H1 (cell line): ENCODE measurements at regions not wholly inside any gene's neighbourhood (a gene's known extent, or its start where the extent isn't known, plus 50 kb on each side); places are given as distances from the start of the nearest gene placed in this dataset.

ENCODE experiments used
- CTCF ChIA-PET: fragments of 300-600 bp; sonication (Branson Sonifier 250); formaldehyde crosslinking; loops from one replicate; lab custom pipeline; 2021; ENCODE audit not compliant: partially characterized antibody; lab: Charles Lee
- POLR2A ChIA-PET: fragments of 300-600 bp; sonication (Branson Sonifier 250); formaldehyde crosslinking; loops from one replicate; lab custom pipeline; 2021; ENCODE audit warnings: inconsistent platforms; ENCODE audit not compliant: partially characterized antibody; lab: Charles Lee
- DNase-seq, 2 experiments: peaks; one replicate each; pipeline versions ENCODE4 v3.0.0 to v3.0.0-alpha.2; 2010 to 2022; ENCODE audit warnings: low spot score in 2 of 2, low read depth in 1 of 2, mixed read lengths in 1 of 2
- FAIRE-seq: peaks from 2 replicates; lab custom pipeline; 2011; peaks lifted over from hg19 to GRCh38; lab: Jason Lieb, UNC
- H2AFZ ChIP-seq: 2 replicates; pipeline ENCODE4 v1.8.1; 2012; ENCODE audit warnings: low read length, inconsistent platforms
- H2AK5ac ChIP-seq: 2 replicates; pipeline ENCODE4 v1.6.1; 2013; ENCODE audit warnings: low read depth, low read length
- H2BK120ac ChIP-seq: replicated peaks from 2 replicates; pipeline ENCODE3; 2013; ENCODE audit warnings: low read depth, low read length, inconsistent platforms
- H2BK12ac ChIP-seq: 2 replicates; pipeline ENCODE4 v1.6.1; 2013; ENCODE audit warnings: low read depth, low read length
- H2BK15ac ChIP-seq: 2 replicates; pipeline ENCODE4 v1.6.1; 2013; ENCODE audit warnings: low read length
- H2BK20ac ChIP-seq: 2 replicates; pipeline ENCODE4 v1.6.1; 2013; ENCODE audit warnings: low read length
- H2BK5ac ChIP-seq: 2 replicates; pipeline ENCODE4 v1.6.1; 2013; ENCODE audit warnings: low read depth, low read length
- H3K14ac ChIP-seq: 2 replicates; pipeline ENCODE4 v1.6.1; 2013; ENCODE audit warnings: inconsistent platforms; ENCODE audit not compliant: insufficient read length
- H3K18ac ChIP-seq: 2 replicates; pipeline ENCODE4 v1.6.1; 2013; ENCODE audit warnings: low read length; ENCODE audit errors: extremely low read depth
- H3K23ac ChIP-seq: 2 replicates; pipeline ENCODE4 v1.6.1; 2013; ENCODE audit warnings: inconsistent platforms; ENCODE audit not compliant: insufficient read length
- H3K23me2 ChIP-seq: 2 replicates; pipeline ENCODE4 v1.6.1; 2013; ENCODE audit warnings: low read depth, low read length
- H3K27ac ChIP-seq: 2 replicates; pipeline ENCODE4 v1.6.1; 2011; ENCODE audit warnings: low read depth, low read length, inconsistent platforms
- H3K27me3 ChIP-seq, 4 experiments: replicated peaks in 1 of 4; 1 replicate in 1 of 4; 2 replicates in 3 of 4; pipeline versions ENCODE4 v1.6.1 to v1.8.1; 2011 to 2013; ENCODE audit warnings: low read length in 3 of 4, mild to moderate bottlenecking in 3 of 4, inconsistent platforms in 2 of 4, mixed read lengths in 2 of 4, moderate library complexity in 1 of 4; ENCODE audit not compliant: control insufficient read depth in 3 of 4, insufficient read depth in 3 of 4; ENCODE audit errors: extremely low read depth in 1 of 4
- H3K36me3 ChIP-seq, 4 experiments: 2 replicates each; pipeline versions ENCODE4 v1.6.1 to v1.8.1; 2011 to 2013; ENCODE audit warnings: mild to moderate bottlenecking in 4 of 4, low read length in 3 of 4, moderate library complexity in 2 of 4, control low read depth in 1 of 4, inconsistent platforms in 1 of 4; ENCODE audit not compliant: insufficient read depth in 4 of 4, control insufficient read depth in 2 of 4
- H3K4ac ChIP-seq: replicated peaks from 2 replicates; pipeline ENCODE3; 2013; ENCODE audit warnings: low read length, low read depth, mixed read lengths, inconsistent platforms; ENCODE audit not compliant: insufficient read length
- H3K4me1 ChIP-seq, 4 experiments: replicated peaks in 1 of 4; 1 replicate in 1 of 4; 2 replicates in 3 of 4; pipeline versions ENCODE4 v1.6.1 to v1.8.1; 2011 to 2013; ENCODE audit warnings: low read length in 3 of 4, inconsistent platforms in 2 of 4, mixed read lengths in 1 of 4; ENCODE audit not compliant: insufficient read depth in 4 of 4, control insufficient read depth in 3 of 4
- H3K4me2 ChIP-seq, 2 experiments: 2 replicates each; pipeline versions ENCODE4 v1.6.1 to v1.8.1; 2011 to 2013; ENCODE audit warnings: low read depth in 2 of 2, low read length in 2 of 2, control low read depth in 1 of 2, inconsistent platforms in 1 of 2, mild to moderate bottlenecking in 1 of 2; ENCODE audit not compliant: insufficient read depth in 1 of 2
- H3K4me3 ChIP-seq, 4 experiments: fragments of 200-600, 300-600 bp in 1 of 4; sonication (generic), shearing (Covaris generic), sonication (Bioruptor Twin) in 1 of 4; 2 replicates each; pipeline versions ENCODE4 v1.5.1 to v1.8.1; 2011 to 2016; ENCODE audit warnings: low read length in 4 of 4, low read depth in 3 of 4, control low read depth in 2 of 4, inconsistent platforms in 2 of 4, mild to moderate bottlenecking in 2 of 4, mixed read lengths in 1 of 4, moderate library complexity in 1 of 4; ENCODE audit not compliant: insufficient read depth in 2 of 4; ENCODE audit errors: extremely low read depth in 1 of 4
- H3K56ac ChIP-seq: replicated peaks from 2 replicates; pipeline ENCODE3; 2013; ENCODE audit warnings: low read depth, mild to moderate bottlenecking, mixed read lengths, low read length, inconsistent platforms; ENCODE audit not compliant: insufficient read length
- H3K79me1 ChIP-seq: 2 replicates; pipeline ENCODE4 v1.6.1; 2013; ENCODE audit warnings: low read depth, low read length, control low read depth
- H3K79me2 ChIP-seq, 2 experiments: 2 replicates each; pipeline versions ENCODE4 v1.6.1 to v1.8.1; 2012 to 2013; ENCODE audit warnings: low read length in 2 of 2, mild to moderate bottlenecking in 2 of 2, inconsistent platforms in 1 of 2; ENCODE audit not compliant: insufficient read depth in 2 of 2, control insufficient read depth in 1 of 2
- H3K9ac ChIP-seq, 4 experiments: replicated peaks in 1 of 4; 1 replicate in 1 of 4; 2 replicates in 3 of 4; pipeline versions ENCODE4 v1.6.1 to v1.8.1; 2011 to 2013; ENCODE audit warnings: low read depth in 3 of 4, low read length in 3 of 4, control low read depth in 2 of 4, mild to moderate bottlenecking in 2 of 4, moderate library complexity in 2 of 4, inconsistent platforms in 1 of 4; ENCODE audit errors: extremely low read depth in 1 of 4
- H3K9me3 ChIP-seq, 2 experiments: 2 replicates each; pipeline versions ENCODE4 v1.6.1 to v1.8.1; 2012 to 2013; ENCODE audit warnings: mild to moderate bottlenecking in 2 of 2, moderate library complexity in 2 of 2, control low read depth in 1 of 2, inconsistent platforms in 1 of 2, low read depth in 1 of 2, low read length in 1 of 2, mixed read lengths in 1 of 2; ENCODE audit not compliant: insufficient read depth in 2 of 2
- H4K20me1 ChIP-seq, 2 experiments: replicated peaks in 1 of 2; 2 replicates each; pipeline versions ENCODE3 to v1.8.1; 2011 to 2013; ENCODE audit warnings: inconsistent platforms in 2 of 2, low read length in 2 of 2, mild to moderate bottlenecking in 1 of 2; ENCODE audit not compliant: insufficient read depth in 2 of 2, control insufficient read depth in 1 of 2
- H4K5ac ChIP-seq: 2 replicates; pipeline ENCODE4 v1.6.1; 2013; ENCODE audit warnings: low read length, low read depth, mixed read lengths, inconsistent platforms; ENCODE audit not compliant: insufficient read length
- H4K8ac ChIP-seq: 2 replicates; pipeline ENCODE4 v1.8.0; 2013; ENCODE audit warnings: mild to moderate bottlenecking, moderate library complexity, low read length, inconsistent platforms; ENCODE audit not compliant: insufficient read depth; ENCODE audit errors: extremely low read depth
- H4K91ac ChIP-seq: replicated peaks from 2 replicates; pipeline ENCODE3; 2013; ENCODE audit warnings: low read length, mixed read lengths, inconsistent platforms; ENCODE audit not compliant: insufficient read length
- CBX5 ChIP-seq: fragments of 300-800, 300-1000 bp; sonication (generic); IDR thresholded peaks from 2 replicates; pipeline ENCODE4 v1.7.1; 2016; ENCODE audit warnings: antibody characterized with exemption, low read length, low read depth
- CTBP2 ChIP-seq: IDR thresholded peaks from 2 replicates; pipeline ENCODE4 v1.7.0; 2011; ENCODE audit warnings: borderline replicate concordance, mild to moderate bottlenecking, moderate library complexity, mixed read lengths, low read length; ENCODE audit not compliant: insufficient read depth, insufficient read length
- EP300 ChIP-seq, 2 experiments: IDR thresholded peaks; 1 replicate in 1 of 2; 2 replicates in 1 of 2; pipeline ENCODE4 v1.6.1; 2011 to 2012; ENCODE audit warnings: low read depth in 2 of 2, low read length in 2 of 2, mild to moderate bottlenecking in 2 of 2, borderline replicate concordance in 1 of 2, inconsistent platforms in 1 of 2, moderate library complexity in 1 of 2
- EZH2 ChIP-seq: fragments of 200-600 bp; sonication (generic); IDR thresholded peaks from 2 replicates; pipeline ENCODE4 v1.7.1; 2012; ENCODE audit warnings: low read depth, mild to moderate bottlenecking, moderate library complexity, low read length, inconsistent platforms; ENCODE audit not compliant: severe bottlenecking
- FOSL1 ChIP-seq: IDR thresholded peaks from 2 replicates; pipeline ENCODE4 v1.6.1; 2011; ENCODE audit warnings: mild to moderate bottlenecking, low read depth, low read length, moderate library complexity; ENCODE audit not compliant: insufficient read depth
- HDAC2 ChIP-seq, 2 experiments: fragments of 300-600 bp in 1 of 2; sonication (generic) in 1 of 2; IDR thresholded peaks; 2 replicates each; pipeline ENCODE4 v1.6.1; 2011 to 2012; ENCODE audit warnings: low read depth in 2 of 2, low read length in 2 of 2, mild to moderate bottlenecking in 2 of 2, moderate library complexity in 2 of 2, borderline replicate concordance in 1 of 2, inconsistent platforms in 1 of 2
- HDAC6 ChIP-seq: IDR thresholded peaks from one replicate; pipeline ENCODE4 v1.7.1; 2012; ENCODE audit warnings: low read depth, mild to moderate bottlenecking, inconsistent platforms, low read length, moderate library complexity
- PHF8 ChIP-seq: fragments of 200-600 bp; sonication (generic); conservative IDR thresholded peaks from 2 replicates; pipeline ENCODE4 v1.7.1; 2012; ENCODE audit warnings: low read depth, mild to moderate bottlenecking, inconsistent platforms, low read length, moderate library complexity
- SAP30 ChIP-seq: fragments of 300-600 bp; sonication (generic); IDR thresholded peaks from 2 replicates; pipeline ENCODE4 v1.7.1; 2012; ENCODE audit warnings: low read length, moderate library complexity, mild to moderate bottlenecking, inconsistent platforms; ENCODE audit not compliant: insufficient read depth, insufficient replicate concordance
- SIN3A ChIP-seq, 2 experiments: IDR thresholded peaks in 1 of 2; conservative IDR thresholded peaks in 1 of 2; 2 replicates each; pipeline ENCODE4 v1.6.1; 2011 to 2012; ENCODE audit warnings: low read length in 2 of 2, improper control_type of control experiment in 1 of 2, low read depth in 1 of 2, mild to moderate bottlenecking in 1 of 2
- SP1 ChIP-seq: IDR thresholded peaks from 2 replicates; pipeline ENCODE4 v1.6.1; 2011; ENCODE audit warnings: low read depth, low read length
- TEAD4 ChIP-seq: IDR thresholded peaks from 2 replicates; pipeline ENCODE4 v1.6.1; 2012; ENCODE audit warnings: low read depth, low read length, inconsistent platforms, mixed read lengths
- WGBS, 2 experiments: shearing (Covaris generic) in 1 of 2; methylation state at CpG; one replicate each; pipeline versions ENCODE4 v1.1.6 to v1.1.7; 2013 to 2015; ENCODE audit warnings: low lambda C conversion rate in 2 of 2, mixed read lengths in 2 of 2, inconsistent platforms in 1 of 2, low coverage in 1 of 2, missing lambda C conversion rate in 1 of 2; ENCODE audit not compliant: insufficient replicate concordance in 2 of 2, insufficient coverage in 1 of 2, insufficient read length in 1 of 2; ENCODE audit errors: extremely low coverage in 1 of 2, missing lambda C conversion rate in 1 of 2; 5-methylcytosine and 5-hydroxymethylcytosine counted together

- H4K91ac ChIP-seq = no peak overlapping the region
- H2BK12ac ChIP-seq = no peak overlapping the region
- H3K4ac ChIP-seq = no peak overlapping the region
- H3K27me3 ChIP-seq = no peaks in the 10 kb centered on the region
- H2BK120ac ChIP-seq = no peak overlapping the region
- H3K4me1 ChIP-seq = no peaks in the 10 kb centered on the region
- DNase-seq = no peak
- ChIA-PET CTCF (interaction anchor here (0.9 to 2.0 kb wide), 3 partner anchors 22 to 318 kb away, joined by 3 to 6 read pairs (median 5); no protein-coding TSS in a partner anchor), POLR2A (no interaction called here)
- H3K9me3 ChIP-seq = no peaks in the 10 kb centered on the region
- H3K36me3 ChIP-seq = no peaks in the 10 kb centered on the region
- TF ChIP-seq SAP30 (no peak), CTBP2 (no peak), TEAD4 (no peak), CBX5 (no peak), SP1 (no peak), PHF8 (no peak), SIN3A (conservative IDR thresholded peaks at IDR 0.05 in 1 of 2, IDR thresholded peaks at IDR 0.05 in 1 of 2; ENCODE audit: low read depth in 1 of 2, low read length in 2 of 2) (no peak), HDAC6 (no peak), EZH2 (no peak), FOSL1 (no peak), HDAC2 (IDR thresholded peaks at IDR 0.05; ENCODE audit: borderline replicate concordance in 1 of 2, low read depth in 2 of 2, low read length in 2 of 2) (no peak), EP300 (IDR thresholded peaks at IDR 0.05; ENCODE audit: borderline replicate concordance in 1 of 2, low read depth in 2 of 2, low read length in 2 of 2) (no peak)
- H3K27ac ChIP-seq = no peak overlapping the region
- H2AK5ac ChIP-seq = no peak overlapping the region
- no peak overlapping the region for H3K56ac ChIP-seq
- H4K20me1 ChIP-seq = no peaks in the 10 kb centered on the region
- H3K23ac ChIP-seq = no peak overlapping the region
- H2BK5ac ChIP-seq = no peak overlapping the region
- WGBS, 2 experiments = 74% methylated on average over 3 of the region's 3 CpGs; no CpG with 5 or more reads in 1 of the 2 experiments
- H3K4me2 ChIP-seq = no peak overlapping the region
- H4K5ac ChIP-seq = no peak overlapping the region
- H3K23me2 ChIP-seq = no peaks in the 10 kb centered on the region; the same call in 1 of the 2 replicates
- H2AFZ ChIP-seq = no peak overlapping the region
- H2BK20ac ChIP-seq = no peak overlapping the region
- H3K9ac ChIP-seq = no peak overlapping the region
- H3K18ac ChIP-seq = no peak overlapping the region
- no peak for FAIRE-seq
- H4K8ac ChIP-seq = no peak overlapping the region
- H3K14ac ChIP-seq = no peak overlapping the region
- H3K79me2 ChIP-seq = no peaks in the 10 kb centered on the region
- no peak overlapping the region for H2BK15ac ChIP-seq
- no peak overlapping the region for H3K4me3 ChIP-seq
- no peaks in the 10 kb centered on the region for H3K79me1 ChIP-seq
These were observed 274.1 kb upstream of the WWC1 start for GRCh38 chr5:168017313-168017712.
